Colonic mucosa (tissue), 4 donors: ENCODE measurements at regions not wholly inside any gene's neighbourhood (a gene's known extent, or its start where the extent isn't known, plus 50 kb on each side); places are given as distances from the start of the nearest gene placed in this dataset.

Source experiments
- DNase-seq: peaks from one replicate; pipeline ENCODE4 v3.0.0-alpha.2; 2020
- H3K27ac ChIP-seq: fragments of 200-600 bp; one replicate; pipeline ENCODE4 v1.8.0; 2021
- H3K27me3 ChIP-seq: fragments of 200-600 bp; one replicate; pipeline ENCODE4 v1.8.0; 2021
- H3K36me3 ChIP-seq: fragments of 200-600 bp; one replicate; pipeline ENCODE4 v1.8.0; 2021
- H3K4me1 ChIP-seq: fragments of 200-600 bp; one replicate; pipeline ENCODE4 v1.8.0; 2021; ENCODE audit warnings: mild to moderate bottlenecking
- H3K4me3 ChIP-seq: fragments of 200-600 bp; one replicate; pipeline ENCODE4 v1.8.0; 2021
- H3K9ac ChIP-seq, 2 donors: one replicate each; pipeline ENCODE4 v1.7.0; 2013; ENCODE audit warnings: control low read depth in 2 of 2, low read depth in 2 of 2, low read length in 2 of 2
- H3K9me3 ChIP-seq: fragments of 200-600 bp; one replicate; pipeline ENCODE4 v1.8.0; 2021
- intact Hi-C: fragments of 100-400 bp; cut with DNase I; formaldehyde crosslinking; loops from one replicate; pipeline ENCODE4 v1.14.1; 2022
- TF ChIP-seq, protein P1 (sequence below): fragments of 200-600 bp; IDR thresholded peaks from one replicate; pipeline ENCODE4 v1.8.0; 2022; ENCODE audit warnings: antibody characterized with exemption, mild to moderate bottlenecking
- donor health status: healthy.
- donor health status: DM: no; HTN: no; CAD: no.
- donor health status: DM: no; HTN: no; CAD: no.

DNA sequence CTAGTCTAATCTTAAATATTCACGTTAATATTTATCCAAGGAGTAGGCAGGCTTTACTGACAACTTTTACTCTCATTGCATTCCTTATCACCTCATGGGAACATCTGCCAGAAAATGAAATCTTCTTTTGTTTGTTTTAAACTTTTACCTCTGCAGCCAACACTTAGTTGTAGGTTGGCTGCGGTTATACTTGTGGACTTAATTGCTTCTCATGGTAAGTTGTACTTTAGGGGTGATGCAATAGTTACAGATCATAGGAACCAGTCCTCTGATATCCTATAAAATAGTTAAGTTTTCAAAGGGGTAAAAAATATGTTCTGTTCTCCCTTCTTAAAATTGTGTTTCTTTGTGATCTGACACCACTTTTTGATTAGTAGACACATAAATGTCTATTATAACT is 321.9 kb downstream of the ZPLD1 start:
- H3K4me1 ChIP-seq: no peaks in the 10 kb centered on the region
- H3K27me3 ChIP-seq: no peaks in the 10 kb centered on the region
- no peak overlapping the region for H3K27ac ChIP-seq
- no peaks in the 10 kb centered on the region for H3K9me3 ChIP-seq
- H3K9ac ChIP-seq: no peak overlapping the region
- H3K4me3 ChIP-seq: no peak overlapping the region
- intact Hi-C loops: no loop called here
- DNase-seq: no peak
- no peaks in the 10 kb centered on the region for H3K36me3 ChIP-seq
- TF ChIP-seq, protein P1, sequence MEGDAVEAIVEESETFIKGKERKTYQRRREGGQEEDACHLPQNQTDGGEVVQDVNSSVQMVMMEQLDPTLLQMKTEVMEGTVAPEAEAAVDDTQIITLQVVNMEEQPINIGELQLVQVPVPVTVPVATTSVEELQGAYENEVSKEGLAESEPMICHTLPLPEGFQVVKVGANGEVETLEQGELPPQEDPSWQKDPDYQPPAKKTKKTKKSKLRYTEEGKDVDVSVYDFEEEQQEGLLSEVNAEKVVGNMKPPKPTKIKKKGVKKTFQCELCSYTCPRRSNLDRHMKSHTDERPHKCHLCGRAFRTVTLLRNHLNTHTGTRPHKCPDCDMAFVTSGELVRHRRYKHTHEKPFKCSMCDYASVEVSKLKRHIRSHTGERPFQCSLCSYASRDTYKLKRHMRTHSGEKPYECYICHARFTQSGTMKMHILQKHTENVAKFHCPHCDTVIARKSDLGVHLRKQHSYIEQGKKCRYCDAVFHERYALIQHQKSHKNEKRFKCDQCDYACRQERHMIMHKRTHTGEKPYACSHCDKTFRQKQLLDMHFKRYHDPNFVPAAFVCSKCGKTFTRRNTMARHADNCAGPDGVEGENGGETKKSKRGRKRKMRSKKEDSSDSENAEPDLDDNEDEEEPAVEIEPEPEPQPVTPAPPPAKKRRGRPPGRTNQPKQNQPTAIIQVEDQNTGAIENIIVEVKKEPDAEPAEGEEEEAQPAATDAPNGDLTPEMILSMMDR: no peak

DNA sequence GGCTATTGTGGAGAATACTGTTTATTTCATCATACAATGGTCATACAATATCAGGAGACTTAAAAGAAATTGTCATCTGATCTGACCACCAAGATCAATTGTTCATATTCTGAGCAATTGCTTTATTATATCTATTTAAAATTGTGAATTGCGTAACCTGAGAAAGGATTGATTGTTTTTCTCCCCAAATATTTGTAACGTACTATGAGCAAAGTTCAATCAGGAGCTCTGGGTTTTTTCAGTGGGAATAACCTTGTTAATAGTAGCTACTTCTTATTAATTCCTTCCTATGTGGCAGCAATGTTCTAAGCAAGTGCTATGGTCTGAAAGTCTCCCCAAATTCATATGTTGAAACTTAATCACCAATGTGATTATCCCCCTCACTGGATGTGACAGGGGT is 323.1 kb downstream of the ZPLD1 start:
- Histone ChIP-seq H3K9ac (no peak overlapping the region), H3K36me3 (no peaks in the 10 kb centered on the region), H3K27ac (no peak overlapping the region), H3K4me3 (no peak overlapping the region), H3K27me3 (no peaks in the 10 kb centered on the region), H3K4me1 (no peaks in the 10 kb centered on the region), H3K9me3 (no peaks in the 10 kb centered on the region)
- TF ChIP-seq, protein P1: no peak
- DNase-seq: no peak
- intact Hi-C loops: no loop called here

DNA sequence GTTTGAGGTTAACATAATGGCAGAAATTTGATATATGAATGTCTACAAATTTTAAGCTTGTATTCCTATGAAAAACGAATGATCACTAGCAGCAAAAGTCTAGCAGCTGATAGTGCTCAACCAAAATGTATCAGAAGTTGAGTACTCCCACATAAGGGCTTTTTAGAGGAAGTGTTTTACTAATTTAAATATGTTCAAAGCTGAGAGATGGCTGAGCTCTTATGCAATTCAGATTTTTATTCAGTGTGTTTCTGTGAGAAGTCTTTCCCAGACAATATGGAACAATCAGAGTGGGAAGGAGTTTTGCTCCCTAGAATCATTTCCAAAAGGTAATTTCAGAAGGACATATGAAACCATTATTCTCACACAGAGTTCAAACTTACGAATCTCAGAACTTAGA is 327.0 kb downstream of the ZPLD1 start:
- Histone ChIP-seq H3K27me3 (no peaks in the 10 kb centered on the region), H3K27ac (no peak overlapping the region), H3K36me3 (no peaks in the 10 kb centered on the region), H3K9me3 (no peaks in the 10 kb centered on the region), H3K4me3 (no peak overlapping the region), H3K4me1 (no peaks in the 10 kb centered on the region), H3K9ac (no peak overlapping the region)
- DNase-seq: no peak
- TF ChIP-seq, protein P1: no peak
- intact Hi-C loops: no loop called here

DNA sequence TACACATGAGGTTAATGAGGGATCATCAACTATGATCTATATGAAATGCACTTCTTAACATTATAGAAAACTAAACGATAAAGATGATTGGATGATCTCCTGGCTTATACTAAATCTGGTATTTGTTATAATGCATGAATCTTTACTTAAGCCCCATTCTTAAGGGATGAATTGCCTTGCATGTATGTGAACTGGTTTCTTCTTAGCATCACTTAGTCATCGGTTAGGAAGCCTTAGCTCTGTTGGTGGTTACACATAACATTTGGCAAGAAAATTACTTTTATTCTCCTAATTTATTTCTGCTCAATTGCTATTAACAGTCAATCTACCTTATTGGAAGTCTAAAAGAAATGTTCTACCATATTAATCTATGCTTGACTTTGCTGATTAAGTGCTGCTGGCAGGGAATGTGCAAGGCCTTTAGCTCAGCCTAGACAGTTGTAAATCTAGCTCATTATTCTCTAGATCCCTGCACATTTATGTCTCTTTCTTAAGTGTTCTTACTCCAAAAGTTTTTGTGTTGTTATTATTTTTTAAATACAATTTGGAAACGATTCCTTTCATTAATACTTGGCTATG is 356.0 kb downstream of the ZPLD1 start:
- Histone ChIP-seq H3K27me3 (no peaks in the 10 kb centered on the region), H3K4me1 (no peaks in the 10 kb centered on the region), H3K9ac (no peak overlapping the region), H3K9me3 (no peaks in the 10 kb centered on the region), H3K4me3 (no peak overlapping the region), H3K36me3 (no peaks in the 10 kb centered on the region), H3K27ac (no peak overlapping the region)
- no peak for DNase-seq
- TF ChIP-seq, protein P1: no peak
- intact Hi-C loops: no loop called here

DNA sequence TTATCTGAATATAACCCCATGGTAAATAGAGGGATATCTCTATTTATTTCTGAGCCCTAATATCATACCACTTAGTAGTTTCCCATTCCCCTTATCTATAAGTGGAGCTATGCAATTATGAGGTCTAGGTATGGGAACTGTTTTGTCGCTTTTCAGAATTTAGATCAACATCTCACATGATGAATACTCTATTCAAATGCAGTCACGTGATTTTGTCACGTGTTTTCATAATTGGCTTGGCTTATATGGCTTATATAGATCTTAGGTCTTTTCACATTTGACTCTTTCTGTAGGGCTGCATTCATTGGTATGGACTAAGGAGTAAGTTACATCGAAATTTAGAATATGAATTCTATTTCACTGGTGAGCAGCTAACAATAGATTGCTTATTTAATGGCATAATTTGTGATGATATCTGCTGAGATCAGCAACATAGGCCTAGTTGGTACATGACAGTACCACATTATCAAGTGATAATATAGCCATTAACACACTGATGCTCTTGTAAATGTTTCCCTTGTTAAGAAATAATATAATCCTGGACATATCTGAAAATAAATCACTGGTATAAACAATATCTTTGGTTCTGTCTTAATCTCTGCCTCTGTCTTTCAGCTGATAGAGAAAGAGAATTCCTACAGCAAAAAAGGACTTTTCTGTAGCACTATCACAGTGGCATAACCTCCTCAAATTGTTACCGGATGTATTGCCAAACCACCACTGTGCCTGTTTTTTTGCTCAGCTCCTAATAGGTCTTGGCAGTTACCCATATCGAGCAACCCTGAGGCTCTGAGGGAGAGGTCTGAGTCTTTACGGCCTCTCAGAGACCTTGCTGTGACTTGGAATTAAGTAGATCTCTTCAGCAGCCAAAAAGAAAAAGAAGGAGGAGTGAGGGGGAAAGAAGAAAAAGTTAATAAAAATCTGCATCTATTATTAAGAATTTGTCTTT is 357.1 kb downstream of the ZPLD1 start:
- H3K36me3 ChIP-seq: no peaks in the 10 kb centered on the region
- H3K9me3 ChIP-seq: no peaks in the 10 kb centered on the region
- no peaks in the 10 kb centered on the region for H3K27me3 ChIP-seq
- no peak overlapping the region for H3K9ac ChIP-seq
- H3K4me1 ChIP-seq: no peaks in the 10 kb centered on the region
- TF ChIP-seq, protein P1: no peak
- intact Hi-C loops: no loop called here
- no peak overlapping the region for H3K27ac ChIP-seq
- H3K4me3 ChIP-seq: no peak overlapping the region
- DNase-seq: no peak
